ENCODE measurements at regions not wholly inside any gene's neighbourhood (a gene's known extent, or its start where the extent isn't known, plus 50 kb on each side); places are given as distances from the start of the nearest gene placed in this dataset.

DNA sequence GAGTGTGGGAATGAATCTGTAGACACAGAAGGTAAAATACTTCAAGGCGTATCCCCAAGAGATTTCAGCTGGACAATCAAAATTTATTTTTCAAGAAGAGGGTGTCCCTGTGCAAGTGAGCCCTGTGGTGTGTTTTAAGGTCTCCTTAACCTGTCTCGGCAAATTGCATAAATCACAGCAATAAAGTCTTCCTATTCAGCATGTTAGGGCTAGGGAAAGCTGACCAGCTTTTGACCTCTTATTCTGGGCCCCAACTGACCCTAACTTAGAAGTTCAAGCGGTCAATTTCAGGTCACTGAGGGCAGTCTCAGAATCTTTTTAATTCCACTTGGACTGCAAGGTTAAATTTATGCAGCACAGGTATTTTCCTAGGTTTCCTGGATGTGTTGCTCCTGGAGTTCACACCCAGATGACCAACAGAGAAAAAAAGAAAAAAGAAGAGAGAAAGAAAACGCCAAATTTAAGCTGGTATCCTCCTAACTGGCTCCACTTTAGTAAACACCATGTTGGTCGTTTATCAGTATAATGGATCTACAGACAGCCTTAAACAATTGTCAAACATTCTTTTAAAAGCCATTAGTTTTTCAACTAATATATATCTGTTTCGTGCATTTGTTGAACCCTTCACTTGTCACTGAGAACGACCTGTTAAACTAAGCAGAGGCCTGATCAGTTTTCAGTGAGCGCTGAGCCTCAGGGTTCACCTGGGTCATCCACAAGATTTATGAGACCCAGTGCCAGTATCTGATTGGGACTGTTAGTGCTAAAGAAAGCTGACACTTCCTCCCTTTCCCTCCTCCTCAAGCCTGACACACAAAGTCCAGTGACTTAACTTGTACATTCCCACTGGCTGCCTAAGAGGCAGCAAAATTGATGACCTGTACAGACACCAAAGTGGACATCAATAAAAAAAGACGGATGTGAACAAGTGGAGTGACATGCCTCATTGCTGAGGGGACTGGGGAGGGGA is 546.1 kb downstream of the NR2F1-AS1 start:
- Histone ChIP-seq H3K9me2 (ENCODE audit: low read depth, low read length) (no peaks in the 10 kb centered on the region), H2AFZ (ENCODE audit: low read length) (no peak overlapping the region), H3K27me3 (ENCODE audit: insufficient read depth, low read length) (no peaks in the 10 kb centered on the region), H3K79me2 (ENCODE audit: insufficient read depth, low read length) (no peaks in the 10 kb centered on the region), H3F3A (ENCODE audit: insufficient read depth, low read length) (no peaks in the 10 kb centered on the region), H3K9ac (ENCODE audit: low read length) (no peak overlapping the region), H3K4me2 (ENCODE audit: low read length) (no peak overlapping the region), H3K9me3 (ENCODE audit: low read length) (no peaks in the 10 kb centered on the region), H3K27ac (ENCODE audit: low read depth, low read length, poor library complexity, severe bottlenecking) (no peak overlapping the region), H3K4me1 (ENCODE audit: insufficient read depth, low read length, severe bottlenecking) (no peaks in the 10 kb centered on the region), H3K36me3 (ENCODE audit: insufficient read depth, low read length) (no peaks in the 10 kb centered on the region), H3K4me3 (ENCODE audit: low read depth, low read length, poor library complexity, severe bottlenecking) (no peak overlapping the region), H4K20me1 (ENCODE audit: insufficient read depth, low read length) (no peaks in the 10 kb centered on the region)
- TF ChIP-seq, protein P1, sequence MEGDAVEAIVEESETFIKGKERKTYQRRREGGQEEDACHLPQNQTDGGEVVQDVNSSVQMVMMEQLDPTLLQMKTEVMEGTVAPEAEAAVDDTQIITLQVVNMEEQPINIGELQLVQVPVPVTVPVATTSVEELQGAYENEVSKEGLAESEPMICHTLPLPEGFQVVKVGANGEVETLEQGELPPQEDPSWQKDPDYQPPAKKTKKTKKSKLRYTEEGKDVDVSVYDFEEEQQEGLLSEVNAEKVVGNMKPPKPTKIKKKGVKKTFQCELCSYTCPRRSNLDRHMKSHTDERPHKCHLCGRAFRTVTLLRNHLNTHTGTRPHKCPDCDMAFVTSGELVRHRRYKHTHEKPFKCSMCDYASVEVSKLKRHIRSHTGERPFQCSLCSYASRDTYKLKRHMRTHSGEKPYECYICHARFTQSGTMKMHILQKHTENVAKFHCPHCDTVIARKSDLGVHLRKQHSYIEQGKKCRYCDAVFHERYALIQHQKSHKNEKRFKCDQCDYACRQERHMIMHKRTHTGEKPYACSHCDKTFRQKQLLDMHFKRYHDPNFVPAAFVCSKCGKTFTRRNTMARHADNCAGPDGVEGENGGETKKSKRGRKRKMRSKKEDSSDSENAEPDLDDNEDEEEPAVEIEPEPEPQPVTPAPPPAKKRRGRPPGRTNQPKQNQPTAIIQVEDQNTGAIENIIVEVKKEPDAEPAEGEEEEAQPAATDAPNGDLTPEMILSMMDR (IDR thresholded peaks at IDR 0.05; ENCODE audit: low read length), result no peak

DNA sequence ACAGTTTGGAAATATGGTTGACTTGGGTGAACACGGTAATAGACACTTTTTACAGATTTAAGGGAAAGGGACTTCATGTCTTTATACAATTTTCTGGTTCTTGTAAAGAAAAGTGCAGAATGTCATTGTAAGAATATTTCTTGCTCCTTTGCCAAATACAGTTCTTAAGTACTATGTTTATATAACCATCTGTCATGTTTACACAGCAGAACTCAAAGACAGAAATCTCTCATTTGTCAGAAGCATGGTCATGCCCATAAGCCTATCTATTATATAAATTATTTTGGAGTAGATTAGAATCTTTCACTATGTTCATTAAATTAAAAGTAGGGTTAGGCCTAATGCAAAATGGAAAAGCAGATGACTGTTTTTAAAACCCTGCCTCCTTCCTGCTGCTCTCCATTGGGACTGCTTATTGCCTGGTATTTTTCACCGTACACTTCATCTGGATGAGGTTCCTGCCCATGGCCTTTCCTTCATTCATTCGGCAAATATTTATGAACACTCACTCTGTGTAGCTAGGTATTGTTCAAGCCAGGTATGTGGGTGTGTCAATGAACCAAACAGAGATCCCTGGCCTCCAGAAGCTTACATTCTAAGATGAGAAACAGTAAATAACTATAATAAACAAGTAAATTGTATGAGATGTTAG is 558.1 kb downstream of the NR2F1-AS1 start:
- Histone ChIP-seq H3K27me3 (ENCODE audit: insufficient read depth, low read length) (no peaks in the 10 kb centered on the region), H3K9me2 (ENCODE audit: low read depth, low read length) (no peaks in the 10 kb centered on the region), H3K9me3 (ENCODE audit: low read length) (no peaks in the 10 kb centered on the region), H3K27ac (ENCODE audit: low read depth, low read length, poor library complexity, severe bottlenecking) (no peak overlapping the region), H3K4me3 (ENCODE audit: low read depth, low read length, poor library complexity, severe bottlenecking) (no peak overlapping the region), H3K4me1 (ENCODE audit: insufficient read depth, low read length, severe bottlenecking) (no peaks in the 10 kb centered on the region), H3K79me2 (ENCODE audit: insufficient read depth, low read length) (no peaks in the 10 kb centered on the region), H2AFZ (ENCODE audit: low read length) (no peak overlapping the region), H3K36me3 (ENCODE audit: insufficient read depth, low read length) (no peaks in the 10 kb centered on the region), H3K4me2 (ENCODE audit: low read length) (no peak overlapping the region), H3F3A (ENCODE audit: insufficient read depth, low read length) (no peaks in the 10 kb centered on the region), H3K9ac (ENCODE audit: low read length) (no peak overlapping the region), H4K20me1 (ENCODE audit: insufficient read depth, low read length) (no peaks in the 10 kb centered on the region)
- TF ChIP-seq, protein P1 (IDR thresholded peaks at IDR 0.05; ENCODE audit: low read length), result no peak
- no peak for TF ChIP-seq EZH2 (IDR thresholded peaks at IDR 0.05; ENCODE audit: borderline replicate concordance, low read length)

DNA sequence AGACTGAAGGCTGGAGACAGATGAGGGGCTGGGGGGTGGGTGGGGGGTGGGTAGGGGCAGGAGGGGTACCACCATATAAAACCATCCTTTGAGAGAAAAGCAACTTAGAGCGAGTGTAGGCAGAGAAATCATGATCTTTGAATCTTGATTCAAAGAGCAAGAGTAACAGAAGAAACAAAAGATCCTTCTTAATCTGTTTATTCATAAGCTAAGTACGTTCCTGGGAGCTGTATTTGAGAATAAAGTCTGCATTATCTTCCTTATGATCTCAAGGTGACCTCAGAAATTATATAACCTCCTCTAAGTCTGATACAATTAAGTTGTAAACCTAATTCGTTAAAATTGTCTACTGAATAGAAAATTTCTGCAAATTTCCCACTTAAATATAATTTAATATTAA is 558.8 kb downstream of the NR2F1-AS1 start:
- H3K9me3 ChIP-seq (ENCODE audit: low read length), result no peaks in the 10 kb centered on the region
- TF ChIP-seq EZH2 (IDR thresholded peaks at IDR 0.05; ENCODE audit: borderline replicate concordance, low read length), result no peak
- TF ChIP-seq, protein P1 (IDR thresholded peaks at IDR 0.05; ENCODE audit: low read length), result no peak
- no peaks in the 10 kb centered on the region for H3K36me3 ChIP-seq (ENCODE audit: insufficient read depth, low read length)
- no peak overlapping the region for H3K9ac ChIP-seq (ENCODE audit: low read length)
- no peak overlapping the region for H3K4me2 ChIP-seq (ENCODE audit: low read length)
- no peaks in the 10 kb centered on the region for H3K9me2 ChIP-seq (ENCODE audit: low read depth, low read length)
- H2AFZ ChIP-seq (ENCODE audit: low read length), result no peak overlapping the region
- no peaks in the 10 kb centered on the region for H3K4me1 ChIP-seq (ENCODE audit: insufficient read depth, low read length, severe bottlenecking)
- H3K79me2 ChIP-seq (ENCODE audit: insufficient read depth, low read length), result no peaks in the 10 kb centered on the region
- no peaks in the 10 kb centered on the region for H3F3A ChIP-seq (ENCODE audit: insufficient read depth, low read length)
- H4K20me1 ChIP-seq (ENCODE audit: insufficient read depth, low read length), result no peaks in the 10 kb centered on the region
- no peak overlapping the region for H3K27ac ChIP-seq (ENCODE audit: low read depth, low read length, poor library complexity, severe bottlenecking)
- H3K27me3 ChIP-seq (ENCODE audit: insufficient read depth, low read length), result no peaks in the 10 kb centered on the region
- no peak overlapping the region for H3K4me3 ChIP-seq (ENCODE audit: low read depth, low read length, poor library complexity, severe bottlenecking)

Data from OCI-LY1 (cell line).